LNCaP clone FGC (cell line): ENCODE measurements at regions not wholly inside any gene's neighbourhood (a gene's known extent, or its start where the extent isn't known, plus 50 kb on each side); places are given as distances from the start of the nearest gene placed in this dataset.

ENCODE experiments used
- DNase-seq: peaks from one replicate; pipeline ENCODE4 v3.0.0-alpha.2; 2011; ENCODE audit warnings: low read depth
- H3K4me3 ChIP-seq: 2 replicates; pipeline ENCODE4 v1.5.1; 2011; ENCODE audit warnings: mild to moderate bottlenecking, low read depth, low read length, control low read depth
- TF ChIP-seq, protein P1 (sequence below): IDR thresholded peaks from 2 replicates; pipeline ENCODE4 v1.5.1; 2012; ENCODE audit warnings: mild to moderate bottlenecking; ENCODE audit not compliant: control insufficient read depth, insufficient read depth; ENCODE audit errors: extremely low read depth

DNA sequence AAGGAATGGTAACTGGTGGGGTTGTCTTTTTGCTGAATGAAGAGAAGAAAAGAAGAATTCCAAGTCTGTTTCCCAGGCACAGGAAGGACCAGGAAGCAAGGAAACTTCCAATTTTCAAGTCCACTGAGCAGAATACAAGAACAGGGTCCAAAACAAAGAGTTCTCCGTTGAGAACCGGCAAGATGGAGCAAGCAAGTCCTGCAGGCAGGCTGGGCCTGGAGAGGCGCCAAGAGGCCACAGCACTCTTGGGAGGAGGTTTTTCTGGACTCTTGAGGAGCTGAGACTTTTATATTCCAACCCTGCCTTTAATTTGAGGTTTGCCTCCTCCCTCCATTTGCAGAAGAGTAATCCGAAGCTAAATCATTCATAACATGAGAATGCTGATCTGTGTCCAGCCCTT, 224.5 kb downstream of the IKZF2 start:
- DNase-seq, result no peak
- no peak overlapping the region for H3K4me3 ChIP-seq
- TF ChIP-seq, protein P1, sequence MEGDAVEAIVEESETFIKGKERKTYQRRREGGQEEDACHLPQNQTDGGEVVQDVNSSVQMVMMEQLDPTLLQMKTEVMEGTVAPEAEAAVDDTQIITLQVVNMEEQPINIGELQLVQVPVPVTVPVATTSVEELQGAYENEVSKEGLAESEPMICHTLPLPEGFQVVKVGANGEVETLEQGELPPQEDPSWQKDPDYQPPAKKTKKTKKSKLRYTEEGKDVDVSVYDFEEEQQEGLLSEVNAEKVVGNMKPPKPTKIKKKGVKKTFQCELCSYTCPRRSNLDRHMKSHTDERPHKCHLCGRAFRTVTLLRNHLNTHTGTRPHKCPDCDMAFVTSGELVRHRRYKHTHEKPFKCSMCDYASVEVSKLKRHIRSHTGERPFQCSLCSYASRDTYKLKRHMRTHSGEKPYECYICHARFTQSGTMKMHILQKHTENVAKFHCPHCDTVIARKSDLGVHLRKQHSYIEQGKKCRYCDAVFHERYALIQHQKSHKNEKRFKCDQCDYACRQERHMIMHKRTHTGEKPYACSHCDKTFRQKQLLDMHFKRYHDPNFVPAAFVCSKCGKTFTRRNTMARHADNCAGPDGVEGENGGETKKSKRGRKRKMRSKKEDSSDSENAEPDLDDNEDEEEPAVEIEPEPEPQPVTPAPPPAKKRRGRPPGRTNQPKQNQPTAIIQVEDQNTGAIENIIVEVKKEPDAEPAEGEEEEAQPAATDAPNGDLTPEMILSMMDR, result no peak

DNA sequence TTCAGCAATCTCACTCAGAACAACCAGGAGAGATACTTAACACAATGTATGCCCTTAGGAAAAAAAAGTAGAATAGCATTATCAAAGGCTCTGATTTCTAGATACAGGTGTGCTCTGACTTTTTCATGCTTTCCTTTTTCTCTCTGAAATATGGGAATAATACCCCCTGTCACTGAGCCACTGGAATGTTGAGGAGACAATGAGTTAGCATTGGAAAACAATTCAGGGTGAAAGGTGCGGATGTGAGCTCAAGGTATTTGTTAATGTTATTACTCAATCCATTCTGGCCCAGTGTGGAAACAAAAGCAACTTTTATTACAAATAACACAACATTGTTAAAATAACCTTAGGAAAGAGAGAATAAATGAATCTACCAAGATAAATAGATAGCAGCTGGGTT, 228.0 kb downstream of the IKZF2 start:
- TF ChIP-seq, protein P1, result no peak
- DNase-seq, result no peak
- H3K4me3 ChIP-seq, result no peak overlapping the region

DNA sequence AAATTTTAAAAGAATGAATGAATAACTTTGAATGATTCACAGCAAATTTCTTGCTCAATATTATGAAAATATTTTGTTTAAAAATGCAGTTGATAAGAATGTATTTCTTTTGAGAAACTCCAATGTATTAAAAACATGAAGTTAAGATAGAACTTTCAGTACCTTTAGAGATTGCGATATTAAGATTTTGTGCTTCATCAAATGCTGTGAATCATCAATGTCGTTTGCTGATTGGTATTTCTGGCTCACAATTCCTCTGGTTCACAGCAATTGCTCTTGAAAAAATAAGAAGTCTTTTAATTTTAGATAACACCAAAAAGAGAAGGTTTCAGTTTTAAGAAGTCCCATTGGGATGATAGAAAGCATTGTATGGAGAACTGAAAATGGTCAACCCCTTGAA, 228.7 kb downstream of the IKZF2 start:
- no peak overlapping the region for H3K4me3 ChIP-seq
- no peak for DNase-seq
- TF ChIP-seq, protein P1, result no peak

DNA sequence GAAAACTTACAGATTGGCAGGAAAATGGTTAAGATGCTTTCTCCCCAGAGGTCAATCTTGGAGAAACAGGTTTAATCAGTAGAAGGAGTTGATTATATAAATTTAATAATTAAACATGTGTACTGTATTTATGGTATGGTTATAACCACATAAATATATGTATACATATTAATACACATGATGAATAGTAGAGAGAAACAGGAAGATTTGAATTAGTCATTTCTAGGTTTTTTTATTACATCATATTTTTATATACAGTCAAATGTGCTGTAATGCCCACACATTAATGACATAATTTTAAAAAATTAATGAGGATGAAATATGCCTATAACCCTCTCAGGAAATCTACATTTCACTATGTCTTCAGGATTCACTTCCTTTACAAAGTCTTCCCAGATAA, 229.7 kb downstream of the IKZF2 start:
- DNase-seq, result no peak
- TF ChIP-seq, protein P1, result no peak
- H3K4me3 ChIP-seq, result no peak overlapping the region

DNA sequence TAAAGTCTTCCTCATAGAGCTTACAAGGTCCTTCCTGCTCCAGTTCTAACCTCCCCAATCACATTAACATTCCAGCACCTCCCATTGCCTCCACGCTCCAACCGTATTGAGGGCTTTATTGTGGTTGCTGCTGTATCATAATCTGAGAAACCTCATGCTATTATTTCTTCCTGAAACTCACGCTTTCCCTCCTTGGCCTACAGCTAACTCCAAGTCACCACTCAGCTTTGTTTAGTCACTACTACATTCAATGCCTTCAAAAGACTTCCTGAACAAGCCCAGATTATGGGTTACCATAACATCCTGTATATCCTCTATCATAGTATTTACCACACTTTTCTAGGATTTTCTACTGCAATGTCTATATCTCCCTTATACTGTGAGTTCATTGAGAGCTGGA, 230.4 kb downstream of the IKZF2 start:
- DNase-seq, result no peak
- no peak overlapping the region for H3K4me3 ChIP-seq
- TF ChIP-seq, protein P1, result no peak

DNA sequence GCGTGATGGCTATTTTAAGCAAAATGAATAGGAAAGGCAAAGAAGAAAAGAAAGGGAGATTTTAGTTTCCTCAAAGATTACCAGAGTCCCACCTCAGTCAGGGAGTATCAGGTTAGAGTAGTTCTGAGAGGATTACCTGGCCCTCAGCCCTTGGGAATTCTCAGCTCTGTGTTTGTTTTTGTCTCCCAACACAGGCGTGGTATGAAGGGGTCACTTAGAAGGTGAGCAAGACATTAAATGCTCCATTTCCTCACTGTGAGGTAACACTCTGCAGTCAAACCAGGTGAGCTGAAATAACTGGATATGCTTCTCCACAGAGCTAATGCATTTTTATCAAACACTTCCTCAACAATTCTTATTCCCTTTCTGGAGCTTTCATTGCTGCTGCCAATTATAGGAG, 232.2 kb downstream of the IKZF2 start:
- DNase-seq, result no peak
- TF ChIP-seq, protein P1, result no peak
- H3K4me3 ChIP-seq, result no peak overlapping the region

DNA sequence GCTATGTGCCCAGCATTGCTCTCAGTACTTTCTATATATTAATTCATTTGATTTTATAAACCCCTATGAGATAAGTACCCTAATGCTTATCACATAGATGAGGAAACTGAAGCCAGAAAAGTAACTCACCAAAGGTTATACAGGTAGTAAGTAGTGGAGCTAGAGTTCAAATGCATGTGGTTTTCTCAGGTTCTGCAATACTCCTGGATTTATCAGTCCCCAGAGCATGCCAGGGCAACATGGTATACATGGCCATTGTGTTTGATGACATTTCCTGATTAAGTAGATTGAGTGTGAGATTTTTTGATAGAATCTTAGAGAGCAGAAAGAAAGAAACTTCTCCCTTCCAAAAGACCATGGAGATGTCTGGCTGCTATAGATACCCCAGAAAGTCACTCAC, 233.1 kb downstream of the IKZF2 start:
- no peak for DNase-seq
- TF ChIP-seq, protein P1, result no peak
- H3K4me3 ChIP-seq, result no peak overlapping the region
